ENCODE measurements at regions not wholly inside any gene's neighbourhood (a gene's known extent, or its start where the extent isn't known, plus 50 kb on each side); places are given as distances from the start of the nearest gene placed in this dataset.
"Not testable (repeated sequence)": the region's sequence is repeated elsewhere in the genome, so short reads cannot be mapped to it uniquely, and the experiment has no call there.

DNA sequence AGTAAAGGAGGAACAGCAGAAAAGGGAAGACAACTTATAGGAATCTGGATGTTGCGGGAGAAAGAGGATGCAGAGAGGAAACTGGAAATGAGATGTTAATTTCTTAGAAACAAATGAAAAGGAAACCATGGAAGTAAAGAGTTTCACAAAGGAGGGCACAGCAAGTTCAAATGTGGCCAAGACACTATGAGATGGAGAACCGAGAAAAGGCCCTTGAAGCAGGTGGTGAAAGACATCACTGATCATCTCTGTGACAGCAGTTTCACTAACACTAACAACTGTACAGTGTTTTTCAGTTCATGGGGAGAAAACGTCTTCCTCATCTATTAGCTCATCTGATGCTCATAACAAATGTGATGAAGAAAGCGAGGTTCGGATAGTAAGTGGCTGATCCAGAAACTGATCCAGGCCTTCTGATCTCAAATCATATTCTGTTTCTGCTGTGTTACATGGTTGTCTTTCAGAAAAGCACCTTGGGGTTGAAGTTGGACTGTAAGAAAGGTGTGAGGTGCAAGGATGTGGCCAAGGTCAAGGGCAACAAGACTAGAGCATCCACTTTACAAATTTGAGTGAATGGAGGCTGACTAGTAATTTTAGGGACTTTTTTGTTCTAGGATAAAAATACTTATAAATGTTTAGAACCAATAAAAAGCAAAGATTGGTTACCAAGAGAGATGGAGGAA, 492.1 kb upstream of the CADM1 start:
- no peak overlapping the region for H3K27ac Mint-ChIP-seq
- intact Hi-C loops (cut with micrococcal nuclease), result no loop called here
- H3K36me3 Mint-ChIP-seq (ENCODE audit: low read depth), result no peaks in the 10 kb centered on the region
- no peak overlapping the region for H3K4me3 Mint-ChIP-seq
- no peaks in the 10 kb centered on the region for H3K9me3 Mint-ChIP-seq
- peaks cover 13% of the 10 kb centered on the region for H3K4me1 Mint-ChIP-seq (ENCODE audit: low read depth)
- H3K27me3 Mint-ChIP-seq, result peaks cover 4% of the 10 kb centered on the region

DNA sequence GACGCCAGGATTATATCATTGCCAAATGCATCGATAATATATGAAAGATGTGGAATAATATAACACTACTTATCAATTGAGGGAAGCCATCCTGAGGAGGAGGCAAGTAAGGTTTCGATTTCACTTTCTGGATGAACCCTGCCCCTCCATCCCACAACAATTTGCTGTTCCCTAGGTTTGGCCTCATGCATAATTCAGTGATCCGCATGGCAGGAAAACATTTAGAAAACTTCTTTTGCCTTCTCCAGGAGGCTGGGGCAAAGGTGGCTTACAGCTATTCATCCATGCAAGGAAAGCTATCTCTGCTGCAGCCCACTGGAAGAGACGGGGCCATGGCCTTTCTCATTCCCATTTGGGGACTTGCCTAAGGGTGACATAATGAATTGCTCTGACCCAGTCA, 489.4 kb upstream of the CADM1 start:
- Mint-ChIP-seq H3K36me3 (ENCODE audit: low read depth) (no peaks in the 10 kb centered on the region), H3K27me3 (peaks cover 18% of the 10 kb centered on the region), H3K4me1 (ENCODE audit: low read depth) (peaks cover 13% of the 10 kb centered on the region), H3K9me3 (no peaks in the 10 kb centered on the region), H3K4me3 (no peak overlapping the region), H3K27ac (no peak overlapping the region)
- intact Hi-C loops (cut with micrococcal nuclease), result no loop called here

DNA sequence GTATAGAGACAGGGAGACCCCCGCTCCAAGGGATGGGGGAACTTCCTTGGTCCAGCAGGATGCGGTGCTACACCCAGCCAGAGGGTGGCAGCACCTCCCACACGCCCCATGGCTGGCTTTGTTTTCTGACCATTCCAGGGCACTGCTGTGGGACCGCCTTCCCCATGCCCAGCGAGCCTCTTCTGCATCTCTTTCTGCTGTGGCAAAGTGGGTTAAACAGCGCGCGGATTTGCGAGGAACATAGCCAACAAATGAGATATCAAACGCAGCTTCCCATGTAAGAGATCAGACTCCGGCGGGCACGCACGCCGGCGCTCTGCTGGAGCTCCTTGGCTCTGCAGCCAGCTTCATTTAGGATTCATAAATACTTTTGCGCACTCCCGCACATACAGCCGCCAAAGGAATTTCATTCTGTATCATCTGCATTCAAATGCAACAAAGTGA, 485.8 kb upstream of the CADM1 start:
- Mint-ChIP-seq H3K27ac (no peak overlapping the region), H3K9me3 (no peaks in the 10 kb centered on the region), H3K27me3 (peaks cover 22% of the 10 kb centered on the region), H3K36me3 (ENCODE audit: low read depth) (no peaks in the 10 kb centered on the region), H3K4me1 (ENCODE audit: low read depth) (no peaks in the 10 kb centered on the region), H3K4me3 (no peak overlapping the region)
- intact Hi-C loops (cut with micrococcal nuclease), result no loop called here

DNA sequence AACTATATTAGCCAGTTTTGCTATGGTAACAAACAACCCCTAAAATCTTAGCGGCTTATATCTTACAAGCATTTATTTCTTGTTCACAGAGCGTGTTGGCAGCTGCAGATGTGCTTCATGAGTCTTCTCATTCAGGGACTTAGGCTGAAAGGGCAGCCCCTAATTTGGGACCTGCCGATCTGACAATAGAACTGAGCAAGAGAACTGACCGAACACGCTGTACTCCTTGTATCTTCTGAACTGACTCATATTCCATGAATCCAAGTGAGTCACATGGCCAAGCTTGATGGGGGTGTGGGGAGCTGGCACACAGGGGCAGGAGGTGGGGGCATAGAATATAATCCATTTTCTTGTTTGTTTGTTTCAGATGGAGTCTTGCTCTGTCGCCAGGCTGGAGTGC, 481.7 kb upstream of the CADM1 start:
- no peaks in the 10 kb centered on the region for H3K36me3 Mint-ChIP-seq (ENCODE audit: low read depth)
- no peaks in the 10 kb centered on the region for H3K4me1 Mint-ChIP-seq (ENCODE audit: low read depth)
- no peak overlapping the region for H3K4me3 Mint-ChIP-seq
- no peaks in the 10 kb centered on the region for H3K9me3 Mint-ChIP-seq
- intact Hi-C loops (cut with micrococcal nuclease), result no loop called here
- H3K27me3 Mint-ChIP-seq, result peaks cover 19% of the 10 kb centered on the region
- H3K27ac Mint-ChIP-seq, result no peak overlapping the region

DNA sequence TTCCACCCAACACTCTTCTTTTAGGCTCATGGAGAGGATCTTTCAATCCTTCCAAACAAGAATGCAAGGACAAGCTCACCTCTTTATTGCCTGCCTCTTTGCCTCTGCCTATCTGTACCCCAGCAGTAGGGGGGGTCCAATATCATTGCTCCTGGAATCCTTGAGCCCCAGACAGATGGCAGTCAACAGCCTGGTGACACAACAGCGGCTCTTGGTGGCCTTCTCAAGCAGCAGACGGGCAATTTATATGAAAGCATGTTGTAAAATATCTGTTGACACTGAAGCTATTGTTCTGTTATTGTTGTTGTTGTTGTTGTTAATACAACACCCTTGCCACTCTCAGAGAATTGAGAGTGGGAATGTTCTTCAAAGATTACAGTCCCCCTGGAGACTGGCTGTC, 480.0 kb upstream of the CADM1 start:
- Mint-ChIP-seq H3K27me3 (peaks cover 12% of the 10 kb centered on the region), H3K36me3 (ENCODE audit: low read depth) (no peaks in the 10 kb centered on the region), H3K4me3 (no peak overlapping the region), H3K9me3 (no peaks in the 10 kb centered on the region), H3K4me1 (ENCODE audit: low read depth) (no peaks in the 10 kb centered on the region), H3K27ac (no peak overlapping the region)
- intact Hi-C loops (cut with micrococcal nuclease), result no loop called here

DNA sequence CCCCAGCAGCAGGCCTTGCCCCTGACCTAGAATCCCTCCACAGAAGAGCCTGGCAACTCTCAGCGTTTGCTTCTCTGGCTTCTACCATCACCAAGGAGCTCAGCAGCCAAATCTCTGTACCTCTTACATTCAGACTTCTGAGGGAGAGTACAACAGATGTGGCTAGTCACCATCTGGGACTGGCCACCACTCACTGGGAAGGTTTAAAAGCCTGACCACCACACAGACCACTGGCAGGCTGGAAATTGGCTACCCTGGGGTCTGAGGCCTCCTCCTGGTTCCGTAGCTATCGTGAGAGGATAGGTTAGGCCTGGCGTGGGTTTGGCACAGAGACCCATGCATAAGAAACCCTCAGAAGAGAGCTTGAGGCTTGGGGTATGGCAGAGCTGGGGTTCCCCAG, 478.5 kb upstream of the CADM1 start:
- peaks cover 5% of the 10 kb centered on the region for H3K27me3 Mint-ChIP-seq
- no peak overlapping the region for H3K27ac Mint-ChIP-seq
- H3K4me1 Mint-ChIP-seq (ENCODE audit: low read depth), result no peaks in the 10 kb centered on the region
- no peaks in the 10 kb centered on the region for H3K9me3 Mint-ChIP-seq
- no peaks in the 10 kb centered on the region for H3K36me3 Mint-ChIP-seq (ENCODE audit: low read depth)
- intact Hi-C loops (cut with micrococcal nuclease), result no loop called here
- H3K4me3 Mint-ChIP-seq, result no peak overlapping the region

DNA sequence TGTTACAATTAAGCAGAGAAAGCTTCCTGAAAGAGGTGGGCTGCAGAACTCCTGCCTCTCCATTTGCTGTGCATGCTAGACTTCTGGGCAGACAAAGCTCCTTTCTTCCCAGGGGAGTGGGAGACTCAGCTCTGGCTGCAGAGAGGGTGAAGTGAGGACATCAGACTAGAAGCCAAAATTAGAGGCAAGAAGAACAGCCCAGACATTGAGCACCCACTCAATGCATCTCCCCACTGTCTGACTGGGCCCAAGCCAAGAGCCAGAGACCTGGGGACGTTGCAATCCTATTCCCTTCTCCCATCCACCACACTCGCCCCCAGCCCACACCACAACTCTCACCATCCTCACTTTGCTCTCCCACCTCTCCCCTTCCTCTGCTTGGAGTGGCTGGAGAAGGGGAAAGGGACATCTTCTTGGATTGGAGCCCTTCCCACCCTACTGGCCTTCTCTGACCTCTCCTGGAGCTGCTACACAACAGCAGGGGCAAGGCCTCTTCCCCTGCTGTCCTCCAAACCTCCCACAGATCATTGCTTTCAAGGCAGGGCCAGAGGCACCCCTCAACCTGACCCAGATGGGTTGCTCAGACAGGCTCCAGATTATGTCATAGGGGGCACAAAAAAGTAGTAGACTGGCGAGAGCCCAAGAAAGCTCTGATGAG, 477.7 kb upstream of the CADM1 start:
- Mint-ChIP-seq H3K36me3 (ENCODE audit: low read depth) (no peaks in the 10 kb centered on the region), H3K4me3 (no peak overlapping the region), H3K27ac (no peak overlapping the region), H3K9me3 (no peaks in the 10 kb centered on the region), H3K27me3 (peaks cover 9% of the 10 kb centered on the region), H3K4me1 (ENCODE audit: low read depth) (no peaks in the 10 kb centered on the region)
- intact Hi-C loops (cut with micrococcal nuclease), result no loop called here

DNA sequence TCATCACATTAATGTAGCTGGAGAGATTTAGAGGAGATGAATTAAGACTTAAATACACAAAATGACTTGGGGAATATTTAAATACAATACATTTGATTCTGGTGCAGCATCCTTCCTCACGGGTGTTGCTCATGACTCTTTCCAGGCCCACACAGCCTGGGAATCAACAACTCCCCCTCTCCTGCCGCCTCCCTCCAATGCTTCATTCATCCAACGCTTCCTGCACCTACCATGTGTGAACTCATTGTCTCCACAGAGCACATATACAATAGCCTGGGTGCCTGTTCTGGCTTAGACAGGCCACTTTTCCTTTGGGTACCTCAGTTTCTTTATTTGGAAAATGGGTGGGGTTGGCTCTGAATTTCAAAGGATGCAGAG, 476.9 kb upstream of the CADM1 start:
- Mint-ChIP-seq H3K36me3 (ENCODE audit: low read depth) (no peaks in the 10 kb centered on the region), H3K4me3 (no peak overlapping the region), H3K4me1 (ENCODE audit: low read depth) (no peaks in the 10 kb centered on the region), H3K27ac (no peak overlapping the region), H3K27me3 (peaks cover 15% of the 10 kb centered on the region), H3K9me3 (no peaks in the 10 kb centered on the region)
- intact Hi-C loops (cut with micrococcal nuclease), result no loop called here

DNA sequence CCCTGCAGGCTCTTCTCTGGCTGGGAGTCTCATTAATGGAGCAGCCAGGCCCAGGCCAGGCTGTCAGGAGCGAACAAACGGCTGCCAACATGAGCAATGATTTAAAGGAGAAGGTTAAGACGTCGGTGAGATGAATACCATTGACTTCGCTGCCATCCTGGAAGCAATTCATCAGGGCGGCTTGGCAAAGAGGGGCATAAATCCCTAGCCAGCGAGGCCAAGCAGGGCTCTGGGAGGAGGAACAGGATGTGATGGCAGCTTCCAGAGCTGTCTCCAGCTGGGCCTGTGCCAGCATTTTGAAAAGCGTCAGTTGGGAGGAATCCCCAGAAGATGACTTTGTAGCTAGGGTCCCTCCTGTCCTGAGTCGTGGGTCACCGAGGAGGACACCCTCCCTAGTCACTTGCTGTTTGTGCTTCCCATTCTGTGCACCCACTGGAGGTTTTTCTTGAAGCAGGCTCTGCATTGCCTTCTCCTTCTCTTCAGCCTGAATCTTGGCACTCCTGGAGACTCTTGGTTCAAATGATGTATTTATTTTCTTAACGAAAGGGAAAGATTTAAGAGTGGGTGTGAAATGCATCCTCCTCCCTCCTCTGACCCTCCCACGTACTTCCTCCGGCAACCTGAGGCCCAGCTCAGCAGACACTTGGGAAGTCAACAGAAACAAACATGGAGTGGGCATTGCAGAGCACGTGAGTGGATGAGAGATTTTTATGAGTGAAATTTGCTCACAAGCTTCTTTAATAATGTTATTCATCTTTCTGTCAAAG, 476.3 kb upstream of the CADM1 start:
- Mint-ChIP-seq H3K4me3 (no peak overlapping the region), H3K27me3 (peaks cover 21% of the 10 kb centered on the region), H3K4me1 (ENCODE audit: low read depth) (peaks cover 5% of the 10 kb centered on the region), H3K36me3 (ENCODE audit: low read depth) (no peaks in the 10 kb centered on the region), H3K27ac (no peak overlapping the region), H3K9me3 (no peaks in the 10 kb centered on the region)
- intact Hi-C loops (cut with micrococcal nuclease), result no loop called here

DNA sequence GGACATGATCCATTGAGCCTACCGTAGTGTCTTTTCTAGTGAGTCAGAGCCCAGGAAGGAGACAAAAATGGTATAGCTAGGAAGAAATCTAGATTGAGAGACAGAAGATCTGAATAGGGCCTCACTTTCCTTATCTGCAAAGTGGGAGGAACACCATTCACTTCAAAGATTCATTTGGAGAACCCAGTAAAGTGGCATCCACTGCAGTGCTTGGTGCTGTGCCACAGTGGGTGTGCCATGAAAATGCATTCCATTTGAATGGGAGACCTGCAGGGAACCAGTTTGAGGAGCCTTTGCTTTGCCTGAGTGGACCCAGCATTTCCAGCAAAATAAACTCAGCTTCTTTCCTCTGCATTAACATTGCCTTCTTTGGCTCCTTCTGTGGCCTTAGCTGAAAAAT, 470.5 kb upstream of the CADM1 start:
- H3K27ac Mint-ChIP-seq, result no peak overlapping the region
- intact Hi-C loops (cut with micrococcal nuclease), result no loop called here
- no peak overlapping the region for H3K4me3 Mint-ChIP-seq
- H3K27me3 Mint-ChIP-seq, result peaks cover 41% of the 10 kb centered on the region
- H3K9me3 Mint-ChIP-seq, result no peaks in the 10 kb centered on the region
- no peaks in the 10 kb centered on the region for H3K36me3 Mint-ChIP-seq (ENCODE audit: low read depth)
- peaks cover 12% of the 10 kb centered on the region for H3K4me1 Mint-ChIP-seq (ENCODE audit: low read depth)

DNA sequence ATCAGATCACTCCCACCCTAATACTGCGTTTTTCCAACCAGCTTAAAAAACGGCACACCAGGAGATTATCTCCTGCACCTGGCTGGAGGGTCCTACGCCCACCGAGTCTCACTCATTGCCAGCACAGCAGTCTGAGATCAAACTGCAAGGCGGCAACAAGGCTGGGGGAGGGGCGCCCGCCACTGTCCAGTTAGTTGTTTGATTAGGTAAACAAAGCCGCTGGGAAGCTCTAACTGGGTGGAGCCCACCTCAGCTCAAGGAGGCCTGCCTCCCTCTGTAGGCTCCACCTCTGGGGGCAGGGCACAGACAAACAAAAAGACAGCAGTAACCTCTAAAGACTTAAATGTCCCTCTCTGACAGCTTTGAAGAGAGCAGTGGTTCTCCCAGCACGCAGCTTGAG, 463.0 kb upstream of the CADM1 start:
- H3K9me3 Mint-ChIP-seq; H3K27ac Mint-ChIP-seq; intact Hi-C loops (cut with micrococcal nuclease); H3K36me3 Mint-ChIP-seq (ENCODE audit: low read depth); H3K4me1 Mint-ChIP-seq (ENCODE audit: low read depth); H3K4me3 Mint-ChIP-seq: not testable (repeated sequence)
- H3K27me3 Mint-ChIP-seq, result peaks cover 16% of the 10 kb centered on the region

DNA sequence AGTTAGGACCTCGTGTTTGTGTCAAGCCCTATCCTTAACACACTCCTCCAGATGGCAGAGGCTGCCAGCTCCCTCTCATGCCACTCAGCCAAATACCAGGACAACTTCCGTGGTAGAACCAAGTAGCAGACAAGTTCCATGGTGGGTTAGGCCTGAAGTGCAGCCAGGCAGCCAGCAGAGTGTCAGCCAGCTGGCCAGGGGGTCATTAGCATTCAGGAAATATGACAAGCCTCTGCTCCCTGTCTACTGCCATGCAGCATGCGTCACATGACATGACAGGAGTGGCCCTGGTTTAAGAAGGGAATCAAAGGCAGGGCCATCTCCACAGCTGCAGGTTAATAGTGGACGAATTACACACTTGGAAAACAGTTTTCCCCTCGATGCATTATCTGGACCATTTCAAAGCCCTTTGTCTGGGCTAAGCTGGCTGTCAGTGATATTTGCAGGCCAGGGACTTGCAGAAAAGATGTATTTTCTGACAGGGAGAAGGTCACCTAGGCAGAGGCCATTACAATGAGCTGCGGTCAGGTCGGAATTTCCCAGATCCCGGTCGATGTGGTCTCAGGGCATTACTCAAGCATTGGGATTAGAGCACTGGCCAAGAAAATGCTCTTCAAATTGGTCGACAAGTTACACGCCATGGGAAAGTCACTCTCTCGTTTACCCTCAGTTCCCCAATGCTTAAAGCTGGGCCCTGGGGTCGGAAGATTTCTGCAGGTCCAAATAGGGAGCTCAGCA, 461.7 kb upstream of the CADM1 start:
- Mint-ChIP-seq H3K4me3 (no peak overlapping the region), H3K27ac (no peak overlapping the region), H3K36me3 (ENCODE audit: low read depth) (no peaks in the 10 kb centered on the region), H3K27me3 (peaks cover 23% of the 10 kb centered on the region), H3K4me1 (ENCODE audit: low read depth) (no peaks in the 10 kb centered on the region), H3K9me3 (no peaks in the 10 kb centered on the region)
- intact Hi-C loops (cut with micrococcal nuclease), result no loop called here

DNA sequence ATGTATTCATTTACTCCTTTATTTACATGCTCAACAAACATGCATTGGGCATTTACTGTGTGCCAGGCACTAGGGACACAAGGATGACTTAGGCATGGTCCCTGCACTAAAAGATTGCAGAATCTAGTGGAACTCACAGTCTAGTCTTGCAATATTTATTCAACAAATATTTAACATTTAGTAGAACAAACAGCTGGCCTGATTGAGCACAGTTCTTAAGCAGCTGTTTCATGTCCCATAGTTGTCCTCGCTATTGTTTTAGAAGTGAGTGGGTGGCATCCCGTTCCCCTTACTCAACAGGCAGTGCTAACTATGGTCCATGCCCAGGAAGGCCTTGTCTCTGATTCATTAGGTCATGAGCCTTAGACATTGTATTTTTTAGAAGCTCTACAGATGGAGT, 459.9 kb upstream of the CADM1 start:
- no peak overlapping the region for H3K27ac Mint-ChIP-seq
- H3K4me3 Mint-ChIP-seq, result no peak overlapping the region
- peaks cover 22% of the 10 kb centered on the region for H3K27me3 Mint-ChIP-seq
- intact Hi-C loops (cut with micrococcal nuclease), result no loop called here
- no peaks in the 10 kb centered on the region for H3K36me3 Mint-ChIP-seq (ENCODE audit: low read depth)
- H3K4me1 Mint-ChIP-seq (ENCODE audit: low read depth), result no peaks in the 10 kb centered on the region
- H3K9me3 Mint-ChIP-seq, result no peaks in the 10 kb centered on the region

DNA sequence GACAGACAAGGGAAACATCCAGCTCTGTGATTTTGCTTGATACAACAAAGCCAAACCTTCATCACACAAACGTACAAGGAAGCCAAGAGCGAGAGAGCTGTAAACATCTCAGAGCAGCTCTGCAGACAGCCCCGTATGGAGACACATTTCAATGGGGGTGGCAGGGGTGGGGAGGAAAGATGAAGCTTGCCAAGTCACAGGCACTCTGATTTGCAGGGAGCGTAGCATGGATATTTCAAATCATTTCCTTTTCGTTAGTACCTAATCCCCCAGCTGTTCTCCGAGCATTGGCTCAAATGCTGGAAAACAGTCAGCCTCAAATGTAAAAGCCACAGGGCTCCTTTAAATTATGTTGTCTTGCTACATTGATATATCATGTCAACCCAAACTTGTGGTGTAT, 458.9 kb upstream of the CADM1 start:
- Mint-ChIP-seq H3K27ac (no peak overlapping the region), H3K4me3 (no peak overlapping the region), H3K36me3 (ENCODE audit: low read depth) (no peaks in the 10 kb centered on the region), H3K9me3 (no peaks in the 10 kb centered on the region), H3K27me3 (peaks cover 27% of the 10 kb centered on the region), H3K4me1 (ENCODE audit: low read depth) (no peaks in the 10 kb centered on the region)
- intact Hi-C loops (cut with micrococcal nuclease), result no loop called here
